ENCODE measurements at regions not wholly inside any gene's neighbourhood (a gene's known extent, or its start where the extent isn't known, plus 50 kb on each side); places are given as distances from the start of the nearest gene placed in this dataset.
"Not testable (repeated sequence)": the region's sequence is repeated elsewhere in the genome, so short reads cannot be mapped to it uniquely, and the experiment has no call there.

DNA sequence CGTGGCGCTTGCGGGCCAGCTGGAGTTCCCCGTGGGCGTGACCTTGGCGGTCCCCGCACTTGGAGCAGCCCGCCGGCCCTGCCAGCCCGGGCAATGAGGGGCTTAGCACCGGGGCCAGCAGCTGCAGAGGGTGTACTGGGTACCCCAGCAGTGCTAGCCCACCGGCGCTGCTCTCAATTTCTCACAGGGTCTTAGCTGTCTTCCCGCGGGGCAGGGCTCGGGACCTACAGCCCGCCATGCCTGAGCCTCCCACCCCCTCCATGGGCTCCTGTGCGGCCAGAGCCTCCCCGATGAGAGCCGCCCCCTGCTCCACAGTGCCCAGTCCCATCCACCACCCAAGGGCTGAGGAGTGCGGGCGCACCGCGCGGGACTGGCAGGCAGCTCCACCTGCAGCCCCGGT is 94.0 kb upstream of the NIPBL start:
- DNase-seq (ENCODE audit: low spot score), result not testable (repeated sequence)

DNA sequence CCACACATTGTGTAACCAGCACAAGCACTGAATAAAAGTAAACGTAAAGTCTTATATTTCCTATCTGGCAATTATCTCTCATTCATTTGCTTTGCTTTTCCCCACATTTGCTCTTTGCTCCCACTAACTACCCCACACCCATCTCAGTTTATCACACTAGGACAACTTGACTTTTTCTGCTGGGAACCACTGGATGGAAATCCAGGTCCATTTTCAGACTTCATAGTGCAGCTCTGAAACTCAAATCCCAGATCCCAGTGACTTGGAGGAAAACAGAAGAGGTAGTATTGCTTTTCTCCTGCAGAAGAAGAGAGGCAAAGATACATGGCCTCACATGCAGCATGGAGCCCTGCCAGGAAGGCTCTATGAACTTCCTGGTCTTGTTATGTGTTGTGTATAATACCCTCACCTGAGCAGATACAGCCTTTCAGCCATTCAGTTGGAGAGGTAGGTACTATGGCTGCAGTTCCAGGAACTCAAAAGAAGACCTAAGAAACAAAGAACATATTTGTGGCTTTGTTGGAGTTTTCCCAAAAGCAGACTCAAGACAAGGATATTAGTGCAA is 90.0 kb upstream of the NIPBL start:
- no peak for DNase-seq (ENCODE audit: low spot score)

DNA sequence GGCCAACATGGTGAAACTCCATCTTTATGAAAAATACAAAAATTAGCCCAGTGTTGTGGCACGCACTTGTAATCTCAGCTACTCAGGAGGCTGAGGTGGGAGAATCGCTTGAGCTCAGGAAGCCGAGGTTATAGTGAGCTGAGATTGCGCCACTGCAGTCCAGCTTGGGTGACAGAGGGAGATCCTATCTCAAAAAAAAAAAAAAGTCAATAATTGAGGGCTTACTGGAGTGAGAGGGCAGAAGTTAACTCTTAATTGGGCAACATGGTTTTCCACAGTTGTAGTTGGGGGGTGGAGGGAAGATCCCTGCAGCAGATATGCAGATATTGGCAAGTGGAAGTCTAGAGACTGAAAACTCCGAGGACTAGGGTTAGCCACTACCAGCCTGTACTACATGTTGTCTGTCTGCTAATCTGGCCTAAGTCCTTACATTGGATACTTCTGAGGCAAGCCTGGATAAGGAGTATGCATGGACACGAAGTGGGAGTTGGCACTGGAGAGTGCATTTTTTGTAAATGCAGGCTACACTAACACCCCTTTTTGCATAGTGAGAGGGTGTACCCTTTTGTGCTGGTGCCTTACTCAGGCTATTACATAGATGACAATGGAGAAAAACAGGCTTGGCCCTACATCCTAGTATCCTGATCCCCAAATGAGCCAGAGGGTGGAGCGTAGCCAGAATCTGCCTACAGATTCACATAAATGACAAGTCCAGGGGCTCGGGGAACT is 89.0 kb upstream of the NIPBL start:
- DNase-seq (ENCODE audit: low spot score), result no peak

DNA sequence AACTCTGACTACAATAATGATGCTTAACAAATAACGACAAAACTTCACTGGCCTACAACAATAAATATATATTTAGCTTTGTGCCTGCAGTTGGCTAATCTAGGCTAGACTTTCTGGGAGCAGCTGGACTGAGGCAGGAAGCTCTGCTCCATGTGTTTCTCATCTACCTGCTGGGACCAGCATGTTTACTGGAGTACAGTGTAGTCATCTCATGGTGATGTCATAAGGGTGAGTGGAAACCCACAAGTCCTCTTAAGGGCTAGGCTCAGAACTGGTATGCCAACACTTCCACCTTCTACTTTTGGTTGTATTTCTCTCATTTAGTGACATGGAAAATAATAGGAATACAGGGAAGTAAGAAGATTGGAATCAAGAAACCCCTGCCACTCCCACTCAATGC is 85.7 kb upstream of the NIPBL start:
- DNase-seq (ENCODE audit: low spot score), result no peak

DNA sequence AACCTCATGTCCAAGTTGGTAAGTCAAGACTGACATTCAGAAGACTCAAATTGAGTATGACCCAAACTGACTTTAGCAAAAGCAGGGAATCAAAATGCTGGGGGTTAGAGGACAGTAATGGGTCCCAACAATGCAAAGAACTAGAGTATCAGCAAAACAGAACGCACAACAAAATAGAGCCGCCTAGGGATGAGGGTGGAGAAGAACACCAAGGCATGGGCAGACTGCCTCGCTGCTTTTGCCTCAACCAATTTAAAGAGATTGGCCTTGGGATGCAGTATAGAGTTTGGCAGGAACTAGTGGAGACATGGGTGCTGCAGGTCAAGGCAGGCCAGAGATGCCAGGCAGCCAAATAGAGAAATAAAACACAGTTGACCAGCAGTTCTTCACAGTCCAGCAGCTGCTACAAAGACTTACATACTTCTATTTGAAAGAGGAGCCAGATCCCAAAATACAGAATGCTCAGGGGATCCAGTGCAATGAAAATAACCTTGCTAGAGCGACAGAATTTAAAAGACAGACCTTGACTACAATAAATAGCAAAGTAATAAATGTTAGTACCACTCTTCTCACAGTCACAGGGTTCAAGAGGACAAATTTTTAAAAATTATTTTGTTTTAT is 83.9 kb upstream of the NIPBL start:
- DNase-seq (ENCODE audit: low spot score), result no peak

DNA sequence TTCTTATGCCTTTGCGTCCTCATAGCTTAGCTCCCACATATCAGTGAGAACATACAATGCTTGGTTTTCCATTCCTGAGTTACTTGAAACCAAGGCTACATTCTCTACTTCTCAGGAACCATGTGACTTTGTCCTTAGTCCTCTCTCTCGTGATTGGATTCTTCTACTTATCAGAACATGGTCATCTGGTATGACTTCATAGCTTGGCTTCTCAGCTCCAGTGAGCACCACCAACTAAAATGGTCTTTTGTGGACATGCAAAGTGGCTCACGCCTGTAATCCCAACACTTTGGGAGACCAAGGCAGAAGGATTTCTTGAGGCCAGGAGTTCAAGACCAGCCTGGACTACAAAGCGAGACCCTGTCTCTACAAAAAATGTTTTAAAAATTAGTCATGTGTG is 81.2 kb upstream of the NIPBL start:
- no peak for DNase-seq (ENCODE audit: low spot score)

DNA sequence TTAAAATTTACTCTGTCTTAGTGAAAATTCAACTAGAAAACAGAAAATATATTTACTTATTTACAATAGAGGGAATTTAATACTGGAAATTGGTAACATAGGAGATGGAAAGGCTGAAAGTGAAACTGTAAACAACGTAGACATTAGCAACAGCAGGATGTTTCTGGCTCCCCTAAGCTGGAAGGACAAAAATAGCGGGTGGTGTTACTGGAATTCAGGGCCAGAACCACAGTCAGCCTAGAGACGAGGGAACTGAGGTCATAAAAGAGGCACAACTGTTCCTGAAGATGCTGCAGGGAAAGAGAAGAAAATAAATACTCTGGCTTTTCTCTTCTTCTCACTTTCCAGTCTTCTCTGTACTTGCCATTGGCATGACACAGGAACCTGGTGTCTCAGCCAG is 80.4 kb upstream of the NIPBL start:
- no peak for DNase-seq (ENCODE audit: low spot score)

DNA sequence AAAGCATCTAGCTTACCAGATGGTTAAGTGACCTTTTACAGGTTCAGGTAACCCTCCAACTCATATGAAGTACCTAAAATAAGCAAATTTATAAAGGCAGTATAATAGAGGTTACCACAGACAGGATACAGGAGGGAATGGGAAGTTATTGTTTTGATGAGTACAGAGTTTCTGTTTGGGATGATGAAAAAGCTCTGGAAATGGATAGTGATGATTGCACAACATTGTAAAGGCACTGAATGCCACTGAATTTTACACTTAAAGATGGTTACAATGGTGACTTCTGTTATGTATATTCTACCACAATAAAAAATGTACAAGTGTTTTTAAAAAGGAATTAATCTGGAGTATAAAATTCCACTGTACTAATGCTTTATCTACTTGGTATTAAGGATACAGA is 75.0 kb upstream of the NIPBL start:
- DNase-seq (ENCODE audit: low spot score), result no peak

DNA sequence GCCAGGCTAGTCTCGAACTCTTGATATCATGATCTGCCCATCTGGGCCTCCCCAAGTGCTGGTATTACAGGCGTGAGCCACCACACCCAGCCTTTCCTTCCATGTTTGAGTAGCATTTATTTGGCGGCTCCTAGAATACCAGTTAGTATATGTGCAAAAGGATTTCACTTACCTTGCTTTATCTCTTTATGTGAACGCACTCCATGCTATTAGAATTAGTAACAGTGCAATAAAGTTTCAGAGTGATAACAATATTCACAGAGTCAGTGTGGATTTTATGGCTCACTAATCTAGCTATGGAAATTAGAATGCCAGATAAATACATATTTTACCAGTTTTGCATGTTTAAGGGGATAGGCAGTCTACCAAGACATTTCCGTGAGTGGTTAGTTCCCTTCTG is 74.4 kb upstream of the NIPBL start:
- no peak for DNase-seq (ENCODE audit: low spot score)

DNA sequence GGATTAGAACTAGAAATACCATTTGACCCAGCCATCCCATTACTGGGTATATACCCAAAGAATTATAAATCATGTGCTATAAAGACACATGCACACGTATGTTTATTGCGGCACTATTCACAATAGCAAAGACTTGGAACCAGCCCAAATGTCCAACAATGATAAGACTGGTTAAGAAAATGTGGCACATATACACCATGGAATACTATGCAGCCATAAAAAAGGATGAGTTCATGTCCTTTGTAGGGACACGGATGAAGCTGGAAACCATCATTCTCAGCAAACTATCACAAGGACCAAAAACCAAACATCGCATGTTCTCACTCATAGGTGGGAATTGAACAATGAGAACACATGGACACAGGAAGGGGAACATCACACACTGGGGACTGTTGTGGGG is 63.3 kb upstream of the NIPBL start:
- not testable (repeated sequence) for DNase-seq (ENCODE audit: low spot score)

DNA sequence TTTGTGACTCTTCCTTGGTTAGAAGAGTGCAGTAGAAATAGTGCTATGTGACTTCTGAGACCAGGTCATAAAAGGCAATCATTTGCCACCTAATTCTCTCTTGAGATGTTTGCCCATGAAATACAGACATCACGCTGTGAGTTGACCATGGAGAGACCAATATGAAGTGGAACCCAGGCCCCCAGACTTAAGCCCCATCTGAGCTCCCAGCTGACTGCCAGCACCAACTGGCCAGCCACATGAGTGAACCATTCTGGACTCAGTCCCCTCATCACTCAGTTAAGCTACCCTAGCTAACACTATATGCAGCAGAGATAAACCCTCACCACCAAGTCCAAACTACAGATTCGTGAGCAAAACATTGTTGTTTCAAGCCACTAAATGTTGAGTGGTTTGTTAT is 60.7 kb upstream of the NIPBL start:
- no peak for DNase-seq (ENCODE audit: low spot score)

DNA sequence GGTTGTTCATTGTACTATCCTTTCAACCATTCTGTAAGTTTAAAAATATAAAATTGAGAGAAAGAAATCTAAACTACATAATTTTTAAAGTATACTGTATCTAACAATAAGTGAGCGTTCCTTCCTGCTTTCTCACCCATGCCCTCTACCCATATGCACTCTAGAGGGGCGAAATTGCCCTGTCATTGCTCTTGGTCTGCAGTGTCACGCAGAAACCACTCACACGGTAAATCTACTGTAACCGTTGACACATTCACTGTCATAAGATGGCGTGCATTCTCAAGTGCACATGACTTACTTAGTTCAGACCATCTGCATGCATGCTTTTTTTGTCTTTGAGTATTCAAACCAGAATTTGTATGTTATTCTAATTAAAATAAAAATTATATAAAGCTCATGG is 55.7 kb upstream of the NIPBL start:
- no peak for DNase-seq (ENCODE audit: low spot score)

DNA sequence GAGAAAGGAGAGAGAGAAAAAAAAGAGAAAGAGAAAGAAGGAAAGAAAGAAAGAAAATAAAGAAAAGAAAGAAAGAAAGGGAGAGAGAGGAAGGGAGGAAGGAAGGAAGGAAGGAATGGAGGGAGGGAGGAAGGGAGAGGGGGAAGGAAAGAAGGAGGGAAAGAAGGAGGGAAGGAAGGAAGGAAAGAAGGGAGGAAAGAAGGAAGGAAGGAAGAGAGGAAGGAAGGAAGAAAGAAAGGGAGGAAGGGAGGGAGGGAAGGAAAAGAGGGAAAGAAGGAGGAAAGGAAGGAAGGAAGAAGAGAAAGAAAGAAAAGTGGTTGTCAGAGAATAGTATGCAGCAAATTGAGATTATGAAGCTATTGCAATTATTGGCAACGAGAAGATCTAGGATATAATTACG is 49.9 kb upstream of the NIPBL start:
- no peak for DNase-seq (ENCODE audit: low spot score)
